SK-N-MC (cell line): ENCODE measurements at regions not wholly inside any gene's neighbourhood (a gene's known extent, or its start where the extent isn't known, plus 50 kb on each side); places are given as distances from the start of the nearest gene placed in this dataset.

Experiments used
- EZH2 ChIP-seq: fragments of 200-600 bp; sonication (generic); IDR thresholded peaks from one replicate; pipeline ENCODE4 v1.6.1; 2017; ENCODE audit warnings: antibody characterized with exemption
- FOXP2 ChIP-seq: optimal IDR thresholded peaks from 2 replicates; pipeline ENCODE3; 2011; ENCODE audit warnings: mild to moderate bottlenecking, moderate library complexity; ENCODE audit not compliant: insufficient read depth; ENCODE audit errors: extremely low read length, control extremely low read depth
- POLR2AphosphoS5 ChIP-seq: IDR thresholded peaks from 2 replicates; pipeline ENCODE4 v1.6.1; 2012; ENCODE audit warnings: mild to moderate bottlenecking, low read depth, low read length, borderline replicate concordance

DNA sequence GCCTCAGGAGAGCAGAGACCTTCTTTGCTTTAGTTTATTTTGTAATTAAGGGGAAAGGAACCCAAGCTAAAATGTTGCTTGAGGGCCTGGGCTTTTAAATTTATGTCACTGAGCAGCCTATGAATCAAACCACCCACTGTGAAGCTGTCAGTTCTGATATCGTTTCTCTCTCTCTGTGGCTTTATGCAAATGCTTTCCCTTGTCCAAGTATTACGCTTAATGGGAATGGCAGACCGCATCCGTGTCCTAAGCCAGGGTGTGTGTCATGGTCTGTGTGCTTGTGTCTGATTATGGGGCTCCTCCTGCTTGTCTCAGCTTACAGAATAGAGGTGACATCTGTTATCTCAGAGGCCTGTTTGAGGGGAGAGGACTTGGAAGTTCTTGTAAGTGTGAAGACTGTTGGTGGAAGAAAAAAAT lies 82.4 kb downstream of the EBLN2 start:
- no peak; the same call in 1 of the 2 replicates for TF ChIP-seq POLR2AphosphoS5
- no peak for TF ChIP-seq EZH2
- no peak for TF ChIP-seq FOXP2
